T47D (cell line): ENCODE measurements at regions not wholly inside any gene's neighbourhood (a gene's known extent, or its start where the extent isn't known, plus 50 kb on each side); places are given as distances from the start of the nearest gene placed in this dataset.

Experiments used
- DNase-seq, 2 experiments: peaks; one replicate each; pipeline versions ENCODE4 v3.0.0 to v3.0.0-alpha.2; 2011 to 2012; ENCODE audit warnings: low read depth in 1 of 2, low spot score in 1 of 2
- JUND ChIP-seq: IDR thresholded peaks from 2 replicates; pipeline ENCODE4 v1.6.1; 2012; ENCODE audit warnings: low read depth
- in situ Hi-C: cut with HindIII; loops from 2 replicates; pipeline ENCODE4 v1.10.0; 2016; ENCODE audit warnings: low sequenced_read_pairs, low pct_unique_long_range_greater_than_20kb

DNA sequence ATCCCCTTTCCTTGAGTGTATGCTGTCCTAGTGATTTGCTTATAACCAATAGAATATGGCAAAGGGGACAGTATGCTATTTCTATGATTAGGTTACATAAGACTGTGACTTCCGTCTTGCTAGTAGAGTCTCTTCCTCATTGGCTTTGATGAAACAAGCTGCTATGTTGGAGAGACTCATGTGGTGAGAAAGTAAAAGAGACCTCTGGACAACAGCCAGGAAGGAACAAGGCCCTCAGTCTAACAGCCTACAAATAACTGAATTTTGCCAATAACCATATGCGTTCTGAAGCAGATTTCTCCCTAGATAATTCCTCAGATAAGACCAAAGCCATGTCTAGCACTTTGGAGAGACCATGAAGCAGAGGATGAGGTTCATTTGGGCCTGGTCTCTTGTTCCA is 134.5 kb upstream of the NAV3 start:
- TF ChIP-seq JUND = no peak
- no peak for DNase-seq
- in situ Hi-C loops = no loop called here

DNA sequence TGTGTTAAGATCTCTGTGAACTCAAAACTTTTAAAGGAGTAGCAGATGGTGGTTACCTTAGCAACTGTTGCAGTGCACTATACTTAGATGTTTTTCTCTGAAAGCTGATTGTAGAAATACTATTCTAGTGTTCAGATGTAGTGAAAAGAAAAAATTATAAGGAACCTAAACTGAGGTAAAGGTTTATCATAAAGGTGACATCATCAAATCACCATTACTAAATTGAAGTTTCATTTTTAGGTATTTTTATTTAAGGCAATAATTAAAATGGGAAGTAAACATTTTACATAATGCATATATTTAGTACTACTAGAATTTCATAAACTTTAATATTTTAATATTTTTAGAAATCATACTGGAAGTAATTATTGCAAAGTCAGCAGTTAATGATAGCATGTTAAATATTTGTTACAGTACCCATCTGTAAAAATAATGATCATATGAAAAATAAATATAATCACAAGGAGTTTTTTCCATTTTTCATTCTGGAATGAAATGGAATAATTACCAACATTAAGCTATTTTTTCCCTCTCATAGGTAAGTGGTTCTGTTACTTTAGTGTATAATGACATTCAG is 141.1 kb upstream of the NAV3 start:
- DNase-seq = no peak
- no peak for TF ChIP-seq JUND
- in situ Hi-C loops = no loop called here

DNA sequence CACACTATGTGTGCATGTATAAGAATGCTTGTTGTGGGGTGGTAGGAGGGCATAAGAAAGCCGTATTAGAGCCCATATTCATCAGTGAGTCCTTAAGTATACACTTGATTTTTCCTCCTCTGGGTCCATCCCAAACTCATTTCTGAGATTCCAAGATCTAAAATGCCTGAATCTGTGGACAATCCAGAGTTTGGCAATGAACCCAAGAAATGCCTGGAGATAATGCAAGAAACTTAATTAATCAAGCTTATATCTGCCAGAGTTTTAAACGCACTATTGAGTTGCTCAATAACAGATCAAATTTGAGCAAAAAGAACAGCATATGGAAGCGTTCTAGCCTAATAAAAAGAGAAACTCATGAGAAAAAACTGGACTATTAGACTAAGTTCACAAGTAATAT is 143.4 kb upstream of the NAV3 start:
- no peak for DNase-seq
- in situ Hi-C loops = no loop called here
- TF ChIP-seq JUND = no peak

DNA sequence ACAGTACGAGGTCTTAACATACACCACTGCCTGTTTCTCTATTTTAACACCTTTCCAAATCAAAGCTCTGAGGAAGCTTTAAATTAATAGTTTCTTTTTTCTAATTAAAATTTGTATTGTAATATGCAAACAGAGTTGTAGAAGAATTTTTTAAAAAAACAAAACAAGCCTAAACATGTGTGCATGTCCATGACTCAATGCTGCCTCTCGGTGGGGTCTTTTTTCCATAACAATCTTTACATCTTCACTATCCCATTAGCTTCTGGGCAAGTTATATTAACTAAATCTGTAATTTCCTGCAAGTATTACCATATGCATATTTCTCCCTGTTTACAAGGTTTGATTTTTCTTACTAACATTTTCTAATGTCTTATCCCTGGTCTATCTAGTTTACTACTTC is 143.9 kb upstream of the NAV3 start:
- TF ChIP-seq JUND = no peak
- no peak for DNase-seq
- in situ Hi-C loops = no loop called here

DNA sequence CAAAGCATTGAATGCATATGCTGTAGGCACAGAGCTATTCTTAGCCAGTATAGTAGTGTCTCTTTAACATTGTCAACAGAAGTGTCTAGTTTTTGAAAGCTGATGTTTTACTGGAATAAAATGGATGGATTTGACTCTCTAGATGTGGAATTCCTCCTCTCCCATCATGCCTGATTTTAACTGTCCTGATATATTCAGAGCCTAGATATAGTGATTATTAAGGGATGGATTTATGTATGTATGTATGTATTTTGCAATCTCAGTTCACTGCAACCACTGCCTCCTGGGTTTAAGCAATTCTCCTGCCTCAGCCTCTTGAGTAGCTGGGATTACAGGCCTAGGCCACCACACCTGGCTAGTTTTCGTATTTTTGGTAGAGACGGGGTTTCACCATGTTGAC is 144.8 kb upstream of the NAV3 start:
- in situ Hi-C loops = no loop called here
- TF ChIP-seq JUND = no peak

DNA sequence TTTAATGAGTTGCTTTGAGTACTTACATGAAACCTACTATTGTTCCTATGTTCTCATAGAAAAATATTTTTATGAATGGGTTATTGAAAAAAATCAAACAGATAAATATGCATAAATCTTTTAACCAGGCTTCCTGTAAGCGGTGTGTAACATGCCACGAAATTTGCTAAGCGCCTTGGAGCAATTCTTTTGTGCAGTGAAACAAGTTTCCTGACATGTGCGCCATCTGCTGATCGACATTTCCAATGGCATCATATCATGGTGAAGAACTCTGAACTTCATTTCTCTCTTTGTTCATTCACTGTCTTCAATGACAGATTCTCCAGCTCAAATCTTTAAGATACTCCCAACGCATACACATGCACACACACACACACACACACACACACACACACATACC is 145.6 kb upstream of the NAV3 start:
- TF ChIP-seq JUND = no peak
- peak; percentile 21 to 89 for DNase-seq
- in situ Hi-C loops = no loop called here

More for the DNA sequence above, 144.8 kb upstream of the NAV3 start:
- no peak for DNase-seq

DNA sequence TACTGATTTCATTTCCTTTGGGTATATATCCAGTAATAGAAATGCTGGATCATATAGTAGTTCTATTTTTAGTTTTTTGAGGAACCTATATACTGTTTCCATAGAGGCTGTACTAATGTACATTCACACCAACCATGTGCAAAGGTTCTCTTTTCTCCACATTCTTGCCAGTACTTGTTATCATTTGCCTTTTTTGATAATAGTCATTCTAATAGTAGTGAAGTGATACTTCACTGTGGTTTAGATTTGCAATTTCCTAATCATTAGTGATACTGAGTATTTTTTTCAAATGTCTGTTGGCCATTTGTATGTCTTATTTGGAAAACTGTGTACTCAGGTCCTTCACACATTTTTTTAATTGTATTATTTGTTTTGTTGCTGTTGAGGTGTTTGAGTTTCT is 148.2 kb upstream of the NAV3 start:
- in situ Hi-C loops = no loop called here
- no peak for TF ChIP-seq JUND
- no peak for DNase-seq

DNA sequence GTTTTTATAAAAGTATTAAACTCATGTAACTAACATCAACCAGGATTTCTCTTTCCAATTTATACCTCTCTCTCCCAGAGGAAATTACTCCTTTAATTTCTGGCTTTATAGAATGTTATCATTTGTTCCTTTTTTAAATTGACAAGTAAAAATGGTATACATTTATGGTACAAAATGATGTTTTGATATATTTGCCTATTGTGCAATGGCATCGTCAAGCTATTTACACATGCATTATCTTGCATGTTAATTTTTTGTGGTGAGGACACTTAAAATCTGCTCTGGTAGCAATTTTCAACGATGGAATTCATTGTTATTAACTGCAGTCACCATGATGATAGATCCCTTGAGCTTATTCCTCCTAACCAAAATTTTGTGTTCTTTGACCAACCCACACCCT is 149.0 kb upstream of the NAV3 start:
- TF ChIP-seq JUND = no peak
- in situ Hi-C loops = no loop called here
- DNase-seq = no peak

DNA sequence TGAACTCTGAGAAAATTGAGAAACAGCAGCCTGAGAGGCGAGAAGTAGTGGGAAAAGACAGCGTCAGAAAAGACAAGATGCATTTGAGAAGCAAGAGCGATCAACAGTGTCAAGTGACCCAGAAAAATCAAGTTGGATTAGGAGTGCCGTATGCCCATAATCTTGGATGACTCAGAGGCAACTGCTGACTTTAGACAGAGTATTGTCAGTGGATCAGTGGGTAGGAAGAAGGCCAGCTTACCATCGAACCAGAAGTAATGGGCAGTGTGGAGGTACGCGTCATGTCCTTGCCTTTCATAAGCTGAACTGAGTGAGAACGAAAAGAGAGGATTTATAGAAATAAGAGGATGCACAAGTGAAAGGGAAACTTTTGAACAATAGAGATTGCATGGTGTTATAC is 151.0 kb upstream of the NAV3 start:
- no peak for TF ChIP-seq JUND
- in situ Hi-C loops = no loop called here
- DNase-seq = no peak

DNA sequence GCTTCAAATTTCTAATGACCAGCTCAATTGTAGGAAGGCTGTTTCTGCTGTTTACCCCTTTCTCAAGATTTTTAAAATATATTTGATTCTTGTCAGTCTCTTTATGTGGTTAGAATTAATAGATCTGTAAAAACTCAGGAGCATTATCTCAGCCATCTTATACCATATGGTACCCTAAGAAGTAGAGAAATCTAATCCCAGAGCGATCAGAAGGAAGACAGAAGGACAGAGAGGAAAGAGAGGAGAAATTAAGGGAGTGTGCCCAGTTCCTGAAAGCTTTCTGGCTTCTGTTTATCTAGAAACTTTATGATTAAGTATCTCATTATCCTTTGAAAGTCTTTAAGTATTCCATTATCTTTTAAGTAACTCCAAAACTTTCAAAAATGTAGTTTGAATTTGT is 152.1 kb upstream of the NAV3 start:
- in situ Hi-C loops = no loop called here
- TF ChIP-seq JUND = no peak
- DNase-seq = no peak

DNA sequence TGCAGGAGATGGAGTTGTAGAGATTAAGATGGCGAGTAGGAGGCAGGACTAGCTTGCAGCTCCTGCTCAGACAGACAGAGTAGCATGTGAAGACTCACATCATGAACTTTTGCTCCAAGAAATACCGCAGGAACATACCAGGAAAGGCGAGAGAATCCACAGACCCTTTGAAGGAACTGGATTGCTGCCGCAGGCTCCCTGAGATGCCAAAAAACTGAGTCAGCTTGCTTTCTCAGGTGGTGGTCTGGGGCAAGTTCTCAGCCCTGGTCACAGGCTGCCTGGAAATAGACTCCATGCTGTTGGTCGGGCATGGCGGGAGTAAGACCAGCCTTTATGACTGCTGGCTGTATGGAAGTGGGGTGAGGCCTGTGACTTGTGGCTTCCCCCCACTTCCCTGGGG is 163.6 kb upstream of the NAV3 start:
- TF ChIP-seq JUND = no peak
- in situ Hi-C loops = no loop called here
- DNase-seq = no peak

DNA sequence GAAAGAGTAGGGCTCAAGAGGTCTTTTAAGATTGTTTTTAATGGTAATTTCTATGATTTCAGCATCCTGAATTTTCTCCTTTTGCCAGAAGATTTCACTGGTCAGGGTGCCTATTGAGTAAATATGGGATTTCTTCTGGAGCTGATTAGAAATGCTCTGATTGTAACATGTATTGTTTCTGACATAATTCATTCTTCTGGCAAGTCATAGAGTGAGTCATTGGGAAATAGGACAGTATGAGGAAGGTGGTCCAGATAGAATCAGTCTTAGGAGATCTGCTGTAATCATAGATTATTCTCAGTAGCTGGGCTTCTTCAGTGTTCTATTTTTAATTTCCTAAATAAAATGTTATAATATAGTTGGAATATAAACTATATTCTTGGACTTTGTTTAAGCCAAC is 182.0 kb upstream of the NAV3 start:
- no peak for TF ChIP-seq JUND
- DNase-seq = no peak
- in situ Hi-C loops = no loop called here

DNA sequence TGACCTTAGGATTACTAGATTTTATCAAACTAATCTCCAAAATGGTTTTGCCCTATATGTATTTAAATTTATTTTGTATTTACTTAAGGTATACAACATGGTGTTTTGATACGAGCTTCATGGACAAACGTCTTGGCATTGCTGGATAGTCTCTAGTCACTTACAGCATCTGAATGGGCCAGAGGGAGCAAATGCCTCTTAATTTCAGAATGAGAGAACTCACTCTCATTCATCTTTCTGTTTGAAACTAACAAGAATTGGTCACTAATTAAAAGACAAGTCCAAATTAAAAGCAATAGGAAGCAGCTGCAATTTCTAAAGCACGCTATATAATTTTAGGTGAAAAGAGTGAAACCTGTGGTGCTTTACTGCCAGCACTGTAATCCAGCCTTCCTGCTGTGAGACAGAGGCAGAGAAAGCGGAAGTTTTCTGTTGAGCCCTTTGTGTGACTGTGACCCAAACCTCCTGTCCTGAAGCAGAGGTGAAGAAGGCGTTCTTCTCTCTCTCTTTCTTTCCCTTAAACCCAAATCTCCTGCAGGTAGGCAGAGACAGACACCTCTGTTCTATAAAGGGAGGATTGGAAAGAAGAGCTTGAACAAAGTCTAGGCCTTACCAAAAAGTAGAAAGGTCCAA is 184.6 kb upstream of the NAV3 start:
- in situ Hi-C loops = no loop called here
- no peak for TF ChIP-seq JUND
- DNase-seq = no peak
